GM23338 (cell line): ENCODE measurements at regions not wholly inside any gene's neighbourhood (a gene's known extent, or its start where the extent isn't known, plus 50 kb on each side); places are given as distances from the start of the nearest gene placed in this dataset.

Experiments
- CREB1 ChIP-seq: fragments of 250-450 bp; sonication (Bioruptor Pico); IDR thresholded peaks from 2 replicates; pipeline ENCODE4 v1.5.0; 2020; ENCODE audit warnings: low read depth, mild to moderate bottlenecking, moderate library complexity
- CTCF ChIP-seq, 2 experiments: fragments of 200-600 bp in 1 of 2; sonication (generic) in 1 of 2; conservative IDR thresholded peaks; 2 replicates each; pipeline versions ENCODE4 v1.5.1 to v1.6.1; 2016 to 2017; ENCODE audit warnings: antibody characterized with exemption in 2 of 2, low read depth in 2 of 2, mild to moderate bottlenecking in 2 of 2, moderate library complexity in 1 of 2
- ETS1 ChIP-seq: IDR thresholded peaks from 2 replicates; pipeline ENCODE4 v1.6.1; 2016; ENCODE audit warnings: antibody characterized with exemption
- EZH2 ChIP-seq: fragments of 200-600 bp; sonication (generic); IDR thresholded peaks from one replicate; pipeline ENCODE4 v1.8.0; 2017; ENCODE audit warnings: antibody characterized with exemption, mild to moderate bottlenecking, low read depth; ENCODE audit not compliant: unreplicated experiment
- EZH2phosphoT487 ChIP-seq: fragments of 200-600 bp; sonication (generic); IDR thresholded peaks from one replicate; pipeline ENCODE4 v1.8.1; 2018; ENCODE audit warnings: antibody characterized with exemption; ENCODE audit not compliant: unreplicated experiment
- POLR2AphosphoS5 ChIP-seq: IDR thresholded peaks from 2 replicates; pipeline ENCODE4 v1.6.1; 2016; ENCODE audit warnings: antibody characterized with exemption, low read depth
- REST ChIP-seq: IDR thresholded peaks from one replicate; pipeline ENCODE4 v1.6.1; 2018; ENCODE audit warnings: antibody characterized with exemption; ENCODE audit not compliant: unreplicated experiment
- STAT1 ChIP-seq: IDR thresholded peaks from one replicate; pipeline ENCODE4 v1.6.1; 2016; ENCODE audit warnings: antibody characterized with exemption; ENCODE audit not compliant: unreplicated experiment
- ZNF114 ChIP-seq: fragments of 250-450 bp; sonication (Bioruptor Pico); IDR thresholded peaks from 2 replicates; pipeline ENCODE4 v1.5.0; 2020; ENCODE audit warnings: mild to moderate bottlenecking, moderate library complexity
- ZNF331 ChIP-seq: fragments of 250-450 bp; sonication (Bioruptor Pico); IDR thresholded peaks from 2 replicates; pipeline ENCODE4 v1.5.0; 2020; ENCODE audit warnings: low read depth, mild to moderate bottlenecking, moderate library complexity

- no peak for TF ChIP-seq CTCF (conservative IDR thresholded peaks at IDR 0.05; ENCODE audit: low read depth in 2 of 2)
- no peak for TF ChIP-seq REST
- no peak for TF ChIP-seq POLR2AphosphoS5
- TF ChIP-seq EZH2phosphoT487: no peak
- TF ChIP-seq EZH2: no peak
- no peak for TF ChIP-seq ETS1
- TF ChIP-seq STAT1: no peak
- TF ChIP-seq ZNF114 (CRISPR knock-in tag): no peak
- TF ChIP-seq CREB1 (CRISPR knock-in tag): no peak
- no peak for TF ChIP-seq ZNF331
These were observed 75.0 kb upstream of the FCN1 start for GRCh38 chr9:134992755-134993124.
